ENCODE measurements at regions not wholly inside any gene's neighbourhood (a gene's known extent, or its start where the extent isn't known, plus 50 kb on each side); places are given as distances from the start of the nearest gene placed in this dataset.
A peak's percentile ranks its signal among the peaks of the same experiment; 100 is the strongest.
"Not testable (repeated sequence)": the region's sequence is repeated elsewhere in the genome, so short reads cannot be mapped to it uniquely, and the experiment has no call there.

GRCh38 chr6:118367314-118367713 lies 180.8 kb upstream of the PLN start:
- TF ChIP-seq CTCF (IDR thresholded peaks at IDR 0.05), result no peak
- no peak for DNase-seq (ENCODE audit: low spot score)
- H3K27ac ChIP-seq, result peak overlapping the region; percentile 7 to 18
- H3K36me3 ChIP-seq, result no peaks in the 10 kb centered on the region
- no peaks in the 10 kb centered on the region for H3K27me3 ChIP-seq
- peaks cover 0 to 17% of the 10 kb centered on the region in 2 donors for H3K9me3 ChIP-seq
- H3K4me1 ChIP-seq, result peaks cover 0 to 7% of the 10 kb centered on the region in 2 donors
- no peak overlapping the region for H3K4me3 ChIP-seq

DNA sequence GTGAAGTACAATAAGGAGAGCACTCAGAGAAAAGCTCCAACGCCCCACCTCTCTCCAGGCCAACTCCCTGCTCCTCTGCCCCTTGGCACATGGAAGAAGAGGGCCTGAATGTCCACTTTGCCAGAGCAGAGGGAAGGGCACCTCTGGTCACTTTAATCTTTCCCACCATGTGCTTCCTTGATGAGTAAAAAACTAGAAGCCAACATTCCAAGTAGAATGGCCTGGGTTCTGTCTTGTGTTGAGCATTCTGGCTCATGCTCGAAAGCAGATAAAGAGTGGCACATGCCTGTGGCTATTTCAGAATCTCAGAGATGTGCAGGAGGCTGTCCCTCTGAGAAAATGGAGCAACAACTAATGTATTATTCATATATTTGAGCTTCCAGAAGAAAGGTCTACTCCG lies 177.4 kb upstream of the PLN start:
- Histone ChIP-seq H3K4me1 (peaks cover 0 to 7% of the 10 kb centered on the region in 2 donors), H3K36me3 (no peaks in the 10 kb centered on the region), H3K9me3 (peaks cover 0 to 17% of the 10 kb centered on the region in 2 donors), H3K27me3 (no peaks in the 10 kb centered on the region), H3K4me3 (no peak overlapping the region), H3K27ac (peak overlapping the region; percentile 80 to 88)
- TF ChIP-seq CTCF (IDR thresholded peaks at IDR 0.05), result no peak
- DNase-seq (ENCODE audit: low spot score), result no peak

GRCh38 chr6:118371955-118372354 lies 176.1 kb upstream of the PLN start:
- Histone ChIP-seq H3K4me1 (peaks cover 0 to 7% of the 10 kb centered on the region in 2 donors), H3K9me3 (peaks cover 0 to 17% of the 10 kb centered on the region in 2 donors), H3K4me3 (no peak overlapping the region), H3K27ac (peak overlapping the region; percentile 80 to 88), H3K27me3 (no peaks in the 10 kb centered on the region), H3K36me3 (no peaks in the 10 kb centered on the region)
- TF ChIP-seq CTCF (IDR thresholded peaks at IDR 0.05), result no peak
- no peak for DNase-seq (ENCODE audit: low spot score)

DNA sequence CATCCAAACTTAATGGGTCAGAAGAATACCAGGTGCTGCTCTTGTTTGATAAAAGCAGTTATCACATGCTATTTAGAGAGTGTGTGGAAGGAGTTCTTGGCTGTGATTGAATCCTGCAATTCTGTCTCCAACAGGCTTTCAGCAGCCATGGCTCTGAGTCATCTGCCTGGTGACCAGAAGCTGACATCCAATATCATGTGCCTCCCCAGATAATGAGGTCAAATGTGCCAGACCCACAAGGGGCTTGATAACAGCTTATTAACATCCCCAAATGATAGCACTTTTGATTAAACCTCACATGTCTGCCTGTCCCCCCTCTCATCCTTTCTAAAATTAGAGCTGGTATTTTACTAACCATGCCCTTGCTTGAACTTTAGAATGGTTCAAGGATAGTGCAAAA lies 175.7 kb upstream of the PLN start:
- no peak for TF ChIP-seq CTCF (IDR thresholded peaks at IDR 0.05)
- peak; percentile 71 for DNase-seq (ENCODE audit: low spot score)
- Histone ChIP-seq H3K9me3 (peaks cover 0 to 17% of the 10 kb centered on the region in 2 donors), H3K4me1 (peaks cover 0 to 7% of the 10 kb centered on the region in 2 donors), H3K27ac (peak overlapping the region; percentile 80 to 88), H3K27me3 (no peaks in the 10 kb centered on the region), H3K36me3 (no peaks in the 10 kb centered on the region), H3K4me3 (no peak overlapping the region)

- DNase-seq (ENCODE audit: low spot score), result no peak
- Histone ChIP-seq H3K27ac (peak overlapping the region; percentile 78 to 80), H3K36me3 (no peaks in the 10 kb centered on the region), H3K9me3 (peaks cover 0 to 10% of the 10 kb centered on the region in 2 donors), H3K4me1 (no peaks in the 10 kb centered on the region), H3K27me3 (no peaks in the 10 kb centered on the region), H3K4me3 (no peak overlapping the region)
- TF ChIP-seq CTCF (IDR thresholded peaks at IDR 0.05), result no peak
Observed at GRCh38 chr6:118377711-118378414, 170.2 kb upstream of the PLN start.

GRCh38 chr6:118380620-118381019 lies 167.5 kb upstream of the PLN start:
- not testable (repeated sequence) for H3K36me3 ChIP-seq; H3K27ac ChIP-seq; H3K4me3 ChIP-seq; H3K27me3 ChIP-seq; H3K4me1 ChIP-seq; DNase-seq (ENCODE audit: low spot score)
- H3K9me3 ChIP-seq, result peaks cover 0 to 10% of the 10 kb centered on the region in 2 donors
